ENCODE measurements at regions not wholly inside any gene's neighbourhood (a gene's known extent, or its start where the extent isn't known, plus 50 kb on each side); places are given as distances from the start of the nearest gene placed in this dataset.
A peak's percentile ranks its signal among the peaks of the same experiment; 100 is the strongest.

GRCh38 chrX:131399678-131400428 lies 110.7 kb upstream of the IGSF1 start:
- no peaks in the 10 kb centered on the region for H3K36me3 ChIP-seq (ENCODE audit: control insufficient read depth, insufficient read depth, low read length)
- H3K4me1 ChIP-seq (ENCODE audit: control insufficient read depth, insufficient read depth, low read length) = no peaks in the 10 kb centered on the region
- DNase-seq = no peak
- H3K9ac ChIP-seq (ENCODE audit: extremely low read depth, low read length, poor library complexity, severe bottlenecking) = no peak overlapping the region
- WGBS, 2 experiments (ENCODE audit: insufficient coverage in 1 of 2, insufficient read length in 1 of 2) = 91 to 100% methylated on average over 1 to 6 of the region's 7 CpGs
- no peak overlapping the region for H3K4me3 Mint-ChIP-seq
- H3K36me3 Mint-ChIP-seq (ENCODE audit: low read depth) = peaks cover 10% of the 10 kb centered on the region
- no peak overlapping the region for H3K27ac Mint-ChIP-seq
- H3K27me3 Mint-ChIP-seq (ENCODE audit: insufficient read depth) = no peaks in the 10 kb centered on the region
- H3K9me3 Mint-ChIP-seq = no peaks in the 10 kb centered on the region
- peaks cover 4% of the 10 kb centered on the region for H3K4me1 Mint-ChIP-seq
- no peaks in the 10 kb centered on the region for H3K9me3 ChIP-seq (ENCODE audit: control insufficient read depth, low read length)
- TF ChIP-seq CTCF (conservative IDR thresholded peaks at IDR 0.05) = no peak
- no peak overlapping the region for H3K4me3 ChIP-seq (ENCODE audit: low read length)
- no peak overlapping the region for H3K27ac ChIP-seq (ENCODE audit: low read depth, low read length)
- H3K27me3 ChIP-seq (ENCODE audit: control insufficient read depth, insufficient read depth, low read length, poor library complexity, severe bottlenecking) = no peaks in the 10 kb centered on the region

GRCh38 chrX:131402124-131402811 lies 113.2 kb upstream of the IGSF1 start:
- no peaks in the 10 kb centered on the region for H3K9me3 ChIP-seq (ENCODE audit: control insufficient read depth, low read length)
- H3K36me3 ChIP-seq (ENCODE audit: control insufficient read depth, insufficient read depth, low read length) = no peaks in the 10 kb centered on the region
- no peak for DNase-seq
- Mint-ChIP-seq H3K4me1 (peaks cover 6% of the 10 kb centered on the region), H3K36me3 (ENCODE audit: low read depth) (peaks cover 10% of the 10 kb centered on the region), H3K27ac (no peak overlapping the region), H3K4me3 (no peak overlapping the region), H3K9me3 (no peaks in the 10 kb centered on the region), H3K27me3 (ENCODE audit: insufficient read depth) (no peaks in the 10 kb centered on the region)
- no peak overlapping the region for H3K4me3 ChIP-seq (ENCODE audit: low read length)
- no peak overlapping the region for H3K27ac ChIP-seq (ENCODE audit: low read depth, low read length)
- no peak overlapping the region for H3K9ac ChIP-seq (ENCODE audit: extremely low read depth, low read length, poor library complexity, severe bottlenecking)
- H3K27me3 ChIP-seq (ENCODE audit: control insufficient read depth, insufficient read depth, low read length, poor library complexity, severe bottlenecking) = no peaks in the 10 kb centered on the region
- H3K4me1 ChIP-seq (ENCODE audit: control insufficient read depth, insufficient read depth, low read length) = no peaks in the 10 kb centered on the region
- TF ChIP-seq CTCF (conservative IDR thresholded peaks at IDR 0.05) = no peak
- 93 to 100% methylated on average over 1 to 5 of the region's 5 CpGs for WGBS, 2 experiments (ENCODE audit: insufficient coverage in 1 of 2, insufficient read length in 1 of 2)

GRCh38 chrX:131405497-131405896 lies 116.4 kb upstream of the IGSF1 start:
- no peak overlapping the region for H3K27ac Mint-ChIP-seq
- Histone ChIP-seq H3K9ac (ENCODE audit: extremely low read depth, low read length, poor library complexity, severe bottlenecking) (no peak overlapping the region), H3K9me3 (ENCODE audit: control insufficient read depth, low read length) (no peaks in the 10 kb centered on the region), H3K4me1 (ENCODE audit: control insufficient read depth, insufficient read depth, low read length) (peaks cover 4% of the 10 kb centered on the region), H3K27me3 (ENCODE audit: control insufficient read depth, insufficient read depth, low read length, poor library complexity, severe bottlenecking) (no peaks in the 10 kb centered on the region), H3K4me3 (ENCODE audit: low read length) (no peak overlapping the region), H3K27ac (ENCODE audit: low read depth, low read length) (no peak overlapping the region), H3K36me3 (ENCODE audit: control insufficient read depth, insufficient read depth, low read length) (no peaks in the 10 kb centered on the region)
- H3K4me1 Mint-ChIP-seq = peaks cover 11% of the 10 kb centered on the region
- DNase-seq = peak; percentile 44
- WGBS, 2 experiments (ENCODE audit: insufficient coverage in 1 of 2, insufficient read length in 1 of 2) = 84% methylated on average over 5 of the region's 6 CpGs; no CpG with 5 or more reads in 1 of the 2 experiments
- TF ChIP-seq CTCF (conservative IDR thresholded peaks at IDR 0.05) = peak; percentile 67
- no peaks in the 10 kb centered on the region for H3K27me3 Mint-ChIP-seq (ENCODE audit: insufficient read depth)
- no peaks in the 10 kb centered on the region for H3K36me3 Mint-ChIP-seq (ENCODE audit: low read depth)
- H3K9me3 Mint-ChIP-seq = no peaks in the 10 kb centered on the region
- H3K4me3 Mint-ChIP-seq = no peak overlapping the region
